PC-9 (cell line): ENCODE measurements at regions not wholly inside any gene's neighbourhood (a gene's known extent, or its start where the extent isn't known, plus 50 kb on each side); places are given as distances from the start of the nearest gene placed in this dataset.

ENCODE experiments used
- BruUV-seq: library from RNA; stranded (reverse); fragments of 400-500 nt; replicated peaks from 2 replicates; lab custom pipeline; 2021; lab: Mats Ljungman, UMichigan
- CTCF ChIA-PET: fragments of 300-600 bp; sonication (Branson Sonifier 250); formaldehyde crosslinking; loops from one replicate; lab custom pipeline; 2022; ENCODE audit warnings: antibody characterized with exemption; lab: Charles Lee
- POLR2A ChIA-PET: fragments of 300-600 bp; sonication (Branson Sonifier 250); formaldehyde crosslinking; loops from one replicate; lab custom pipeline; 2022; ENCODE audit warnings: antibody characterized with exemption; ENCODE audit not compliant: unreplicated experiment; lab: Charles Lee
- DNase-seq, 2 experiments: peaks; one replicate each; pipeline versions ENCODE4 v3.0.0 to v3.0.0-alpha.2; 2015 to 2022; ENCODE audit warnings: mixed read lengths in 1 of 2
- H2AFZ ChIP-seq: fragments of 200-600 bp; sonication (generic); 2 replicates; pipeline ENCODE4 v1.8.1; 2017; ENCODE audit warnings: antibody characterized with exemption
- H3F3A ChIP-seq: fragments of 200-600 bp; sonication (generic); 2 replicates; pipeline ENCODE4 v1.8.1; 2017; ENCODE audit warnings: antibody characterized with exemption, mild to moderate bottlenecking, low read depth; ENCODE audit not compliant: insufficient read depth
- H3K27ac ChIP-seq: fragments of 200-600 bp; sonication (generic); 2 replicates; pipeline ENCODE4 v1.6.1; 2016; ENCODE audit warnings: mixed run types
- H3K27me3 ChIP-seq: fragments of 200-600 bp; sonication (generic); 2 replicates; pipeline ENCODE4 v1.6.1; 2016; ENCODE audit warnings: low read depth, mixed run types; ENCODE audit not compliant: insufficient read depth
- H3K36me3 ChIP-seq: fragments of 200-600 bp; sonication (generic); 2 replicates; pipeline ENCODE4 v1.6.1; 2016; ENCODE audit warnings: low read depth, mixed run types
- H3K4me1 ChIP-seq: fragments of 200-600 bp; sonication (generic); replicated peaks from 2 replicates; pipeline ENCODE4 v1.6.1; 2016; ENCODE audit warnings: mixed run types; ENCODE audit not compliant: insufficient read depth
- H3K4me2 ChIP-seq: fragments of 200-600 bp; sonication (generic); 2 replicates; pipeline ENCODE4 v1.6.1; 2017; ENCODE audit warnings: mixed run types
- H3K4me3 ChIP-seq: fragments of 200-600 bp; sonication (generic); 2 replicates; pipeline ENCODE4 v1.6.1; 2016; ENCODE audit warnings: mixed run types
- H3K79me2 ChIP-seq: fragments of 200-600 bp; sonication (generic); 2 replicates; pipeline ENCODE4 v1.6.1; 2017; ENCODE audit warnings: low read depth, mixed run types
- H3K9me2 ChIP-seq: fragments of 200-600 bp; sonication (generic); 2 replicates; pipeline ENCODE4 v1.8.1; 2017; ENCODE audit warnings: mild to moderate bottlenecking; ENCODE audit not compliant: insufficient read depth
- H3K9me3 ChIP-seq: fragments of 200-600 bp; sonication (generic); 2 replicates; pipeline ENCODE4 v1.8.1; 2016; ENCODE audit warnings: low read depth; ENCODE audit not compliant: insufficient read depth
- H4K20me1 ChIP-seq: fragments of 200-600 bp; sonication (generic); 2 replicates; pipeline ENCODE4 v1.8.1; 2017; ENCODE audit not compliant: insufficient read depth
- CTCF ChIP-seq: fragments of 200-600 bp; sonication (generic); conservative IDR thresholded peaks from 2 replicates; pipeline ENCODE4 v1.6.1; 2017; ENCODE audit warnings: mixed run types, antibody characterized with exemption, mild to moderate bottlenecking, moderate library complexity
- EZH2 ChIP-seq: fragments of 200-600 bp; sonication (generic); IDR thresholded peaks from 2 replicates; pipeline ENCODE4 v1.8.0; 2017; ENCODE audit warnings: antibody characterized with exemption, low read depth
- intact Hi-C: fragments of 100-400 bp; cut with micrococcal nuclease; formaldehyde crosslinking; loops from one replicate; pipeline ENCODE4 v1.10.0; 2022; ENCODE audit not compliant: unreplicated experiment

- TF ChIP-seq CTCF (no peak), EZH2 (no peak)
- ChIA-PET POLR2A (no interaction called here), CTCF (interaction anchor here (0.6 kb wide), 1 partner anchor 71 kb away, joined by 9 read pairs; no protein-coding TSS in a partner anchor)
Observed at GRCh38 chr12:31804185-31804504, 75.3 kb upstream of the AMN1 start.

GRCh38 chr12:31803306-31804184 lies 74.7 kb upstream of the AMN1 start:
- Histone ChIP-seq H3K9me3 (no peaks in the 10 kb centered on the region), H4K20me1 (no peaks in the 10 kb centered on the region), H3K4me2 (no peak overlapping the region), H3K4me3 (no peak overlapping the region), H3K9me2 (no peaks in the 10 kb centered on the region), H2AFZ (no peak overlapping the region), H3K4me1 (no peaks in the 10 kb centered on the region), H3K27ac (no peak overlapping the region), H3K79me2 (no peaks in the 10 kb centered on the region), H3K36me3 (no peaks in the 10 kb centered on the region), H3K27me3 (no peaks in the 10 kb centered on the region), H3F3A (no peaks in the 10 kb centered on the region)
- ChIA-PET CTCF (interaction anchor here (0.6 kb wide), 1 partner anchor 71 kb away, joined by 9 read pairs; no protein-coding TSS in a partner anchor), POLR2A (no interaction called here)
- TF ChIP-seq CTCF (no peak), EZH2 (no peak)
- no TSS peak for BruUV-seq
- DNase-seq = no peak
- intact Hi-C loops = no loop called here

More at GRCh38 chr12:31804185-31804504, 75.3 kb upstream of the AMN1 start:
- Histone ChIP-seq H3K4me1 (no peaks in the 10 kb centered on the region), H2AFZ (no peak overlapping the region), H3K36me3 (no peaks in the 10 kb centered on the region), H3K9me3 (no peaks in the 10 kb centered on the region), H3K4me2 (no peak overlapping the region), H3K4me3 (no peak overlapping the region), H3K27me3 (no peaks in the 10 kb centered on the region), H3F3A (no peaks in the 10 kb centered on the region), H4K20me1 (no peaks in the 10 kb centered on the region), H3K27ac (no peak overlapping the region), H3K79me2 (no peaks in the 10 kb centered on the region), H3K9me2 (no peaks in the 10 kb centered on the region)
- no TSS peak for BruUV-seq
- intact Hi-C loops = no loop called here
- DNase-seq = no peak

- Histone ChIP-seq H3K4me2 (no peak overlapping the region), H3K9me3 (no peaks in the 10 kb centered on the region), H3K36me3 (no peaks in the 10 kb centered on the region), H3K79me2 (no peaks in the 10 kb centered on the region), H3F3A (no peaks in the 10 kb centered on the region), H2AFZ (no peak overlapping the region), H3K9me2 (no peaks in the 10 kb centered on the region), H4K20me1 (no peaks in the 10 kb centered on the region), H3K4me3 (no peak overlapping the region), H3K4me1 (no peaks in the 10 kb centered on the region), H3K27me3 (no peaks in the 10 kb centered on the region), H3K27ac (no peak overlapping the region)
- TF ChIP-seq EZH2 (no peak), CTCF (no peak)
- DNase-seq = no peak
- BruUV-seq = no TSS peak
- POLR2A ChIA-PET = no interaction called here
- CTCF ChIA-PET = no interaction called here
- intact Hi-C loops = no loop called here
Observed at GRCh38 chr12:31801872-31802271, 73.1 kb upstream of the AMN1 start.
